ENCODE measurements at regions not wholly inside any gene's neighbourhood (a gene's known extent, or its start where the extent isn't known, plus 50 kb on each side); places are given as distances from the start of the nearest gene placed in this dataset.

- DNase-seq = peak; percentile 81
Measured at GRCh38 chr2:120867290-120868241, 131.9 kb downstream of the GLI2 start.

GRCh38 chr2:120868366-120868765 is 132.7 kb downstream of the GLI2 start:
- DNase-seq = no peak

- DNase-seq = peak; percentile 52
Measured at GRCh38 chr2:120869036-120869729, 133.5 kb downstream of the GLI2 start.

- DNase-seq = no peak
Measured at GRCh38 chr2:120869730-120870466, 134.2 kb downstream of the GLI2 start.

GRCh38 chr2:120870467-120870788 is 134.8 kb downstream of the GLI2 start:
- no peak for DNase-seq

- DNase-seq = no peak
Measured at GRCh38 chr2:120871016-120871635, 135.5 kb downstream of the GLI2 start.

- DNase-seq = no peak
Measured at GRCh38 chr2:120871881-120872620, 136.4 kb downstream of the GLI2 start.

GRCh38 chr2:120873958-120874887 is 138.6 kb downstream of the GLI2 start:
- DNase-seq = no peak

- DNase-seq = no peak
Measured at GRCh38 chr2:120874888-120875275, 139.2 kb downstream of the GLI2 start.

- DNase-seq = peak; percentile 84
Measured at GRCh38 chr2:120875431-120875830, 139.8 kb downstream of the GLI2 start.

GRCh38 chr2:120876526-120877280 is 141.0 kb downstream of the GLI2 start:
- no peak for DNase-seq

- DNase-seq = no peak
Measured at GRCh38 chr2:120877409-120877808, 141.7 kb downstream of the GLI2 start.

GRCh38 chr2:120878970-120879369 is 143.3 kb downstream of the GLI2 start:
- no peak for DNase-seq

GRCh38 chr2:120879431-120880295 is 144.0 kb downstream of the GLI2 start:
- DNase-seq = peak; percentile 68

- DNase-seq = no peak
Measured at GRCh38 chr2:120880381-120880780, 144.7 kb downstream of the GLI2 start.

GRCh38 chr2:120881981-120882788 is 146.5 kb downstream of the GLI2 start:
- no peak for DNase-seq

GRCh38 chr2:120883607-120884440 is 148.2 kb downstream of the GLI2 start:
- DNase-seq = no peak
